Parathyroid adenoma (tissue), 2 donors: ENCODE measurements at regions not wholly inside any gene's neighbourhood (a gene's known extent, or its start where the extent isn't known, plus 50 kb on each side); places are given as distances from the start of the nearest gene placed in this dataset.
A peak's percentile ranks its signal among the peaks of the same experiment; 100 is the strongest.

ENCODE experiments used
- H2AFZ ChIP-seq: fragments of 300-600 bp; sonication (generic); one replicate; pipeline ENCODE4 v1.7.0; 2017; ENCODE audit warnings: antibody characterized with exemption, mild to moderate bottlenecking
- H3K27ac ChIP-seq: fragments of 300-600 bp; sonication (generic); one replicate; pipeline ENCODE4 v1.7.0; 2017
- H3K27me3 ChIP-seq: fragments of 300-600 bp; sonication (generic); one replicate; pipeline ENCODE4 v1.7.0; 2017; ENCODE audit warnings: low read length; ENCODE audit not compliant: control insufficient read depth, insufficient read depth
- H3K36me3 ChIP-seq: fragments of 300-600 bp; sonication (generic); one replicate; pipeline ENCODE4 v1.7.0; 2017; ENCODE audit warnings: low read length; ENCODE audit not compliant: control insufficient read depth, insufficient read depth
- H3K4me1 ChIP-seq: fragments of 300-600 bp; sonication (generic); one replicate; pipeline ENCODE4 v1.7.0; 2017; ENCODE audit warnings: control low read depth
- H3K4me2 ChIP-seq: fragments of 300-600 bp; sonication (generic); one replicate; pipeline ENCODE4 v1.7.0; 2017; ENCODE audit warnings: low read length
- H3K4me3 ChIP-seq: fragments of 300-600 bp; sonication (generic); one replicate; pipeline ENCODE4 v1.7.0; 2017; ENCODE audit warnings: low read depth, low read length
- H3K79me2 ChIP-seq: fragments of 300-600 bp; sonication (generic); one replicate; pipeline ENCODE4 v1.7.0; 2017; ENCODE audit warnings: control low read depth
- H3K9ac ChIP-seq: fragments of 300-600 bp; sonication (generic); one replicate; pipeline ENCODE4 v1.7.0; 2017; ENCODE audit warnings: mild to moderate bottlenecking
- H3K9me3 ChIP-seq: fragments of 300-600 bp; sonication (generic); one replicate; pipeline ENCODE4 v1.7.0; 2017; ENCODE audit warnings: low read length; ENCODE audit not compliant: control insufficient read depth
- CTCF ChIP-seq: fragments of 300-600 bp; sonication (generic); IDR thresholded peaks from one replicate; pipeline ENCODE4 v1.7.0; 2017; ENCODE audit warnings: antibody characterized with exemption, mild to moderate bottlenecking
- donor health status: primary hyperparathyroidism.

DNA sequence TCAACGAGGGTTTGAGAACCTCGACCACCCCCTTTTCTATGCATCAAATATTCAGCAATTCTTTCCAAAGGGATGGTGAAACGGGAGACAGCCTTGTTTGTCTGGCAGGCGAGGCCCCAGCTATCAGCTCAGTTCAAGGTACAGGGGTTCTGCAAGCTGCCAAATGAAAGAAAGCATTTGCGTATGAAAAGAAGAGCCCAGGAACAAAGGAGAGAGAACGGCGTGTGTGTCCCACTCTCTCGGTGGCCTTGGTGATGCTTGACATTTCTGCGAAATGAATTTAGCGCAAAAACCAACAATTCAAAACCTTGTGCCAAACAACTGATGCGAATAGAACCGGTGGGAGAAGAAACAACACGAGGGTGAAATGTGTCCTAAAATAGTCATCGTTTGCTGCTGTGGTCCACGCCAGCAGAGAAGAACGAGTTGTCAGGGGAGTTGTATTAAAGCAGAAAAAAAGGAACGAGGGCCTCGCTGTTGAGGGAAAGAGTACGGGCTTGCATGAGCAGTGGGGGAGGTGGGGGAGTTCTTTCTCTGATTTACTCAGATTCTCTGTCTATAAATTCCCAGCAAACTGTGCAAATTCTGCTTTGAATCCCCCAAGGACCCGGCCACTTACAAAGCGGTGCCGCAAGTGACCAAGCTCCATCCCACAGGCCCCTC, 97.7 kb downstream of the TMEM130 start:
- no peak overlapping the region for H3K4me3 ChIP-seq
- H2AFZ ChIP-seq = peak overlapping the region; percentile 53
- no peaks in the 10 kb centered on the region for H3K79me2 ChIP-seq
- no peak overlapping the region for H3K4me2 ChIP-seq
- no peaks in the 10 kb centered on the region for H3K9me3 ChIP-seq
- no peaks in the 10 kb centered on the region for H3K4me1 ChIP-seq
- no peaks in the 10 kb centered on the region for H3K36me3 ChIP-seq
- TF ChIP-seq CTCF = no peak
- no peak overlapping the region for H3K9ac ChIP-seq
- no peak overlapping the region for H3K27ac ChIP-seq
- H3K27me3 ChIP-seq = no peaks in the 10 kb centered on the region

- no peak overlapping the region for H3K4me3 ChIP-seq
- no peak overlapping the region for H3K4me2 ChIP-seq
- H2AFZ ChIP-seq = no peak overlapping the region
- H3K36me3 ChIP-seq = no peaks in the 10 kb centered on the region
- H3K79me2 ChIP-seq = no peaks in the 10 kb centered on the region
- H3K9ac ChIP-seq = no peak overlapping the region
- H3K9me3 ChIP-seq = no peaks in the 10 kb centered on the region
- TF ChIP-seq CTCF = no peak
- no peaks in the 10 kb centered on the region for H3K4me1 ChIP-seq
- H3K27ac ChIP-seq = no peak overlapping the region
- H3K27me3 ChIP-seq = no peaks in the 10 kb centered on the region
These were observed 94.9 kb downstream of the TMEM130 start for GRCh38 chr7:98774884-98775283.

DNA sequence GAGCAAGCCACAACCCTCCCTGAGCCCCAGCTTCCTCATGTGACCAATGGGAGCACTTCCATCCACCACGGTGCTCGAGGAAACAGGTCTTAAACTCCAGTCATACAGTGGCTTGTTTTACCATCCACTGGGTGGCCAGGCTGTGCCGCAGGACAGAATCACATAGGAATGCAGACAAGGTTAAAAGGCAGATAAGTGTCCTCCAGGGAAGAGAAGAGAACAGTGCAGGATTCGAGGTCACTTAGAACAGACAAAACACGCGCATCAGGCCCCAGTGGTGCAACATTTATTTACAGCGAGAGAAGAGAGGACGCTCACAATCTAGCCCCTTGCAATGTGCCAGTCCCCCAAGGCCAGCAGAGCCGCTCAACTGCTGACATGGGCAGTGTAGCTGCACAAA, 92.8 kb downstream of the TMEM130 start:
- no peak overlapping the region for H3K4me3 ChIP-seq
- no peaks in the 10 kb centered on the region for H3K79me2 ChIP-seq
- H3K9me3 ChIP-seq = no peaks in the 10 kb centered on the region
- no peak for TF ChIP-seq CTCF
- H3K36me3 ChIP-seq = no peaks in the 10 kb centered on the region
- H3K4me2 ChIP-seq = no peak overlapping the region
- H2AFZ ChIP-seq = no peak overlapping the region
- H3K27me3 ChIP-seq = no peaks in the 10 kb centered on the region
- no peak overlapping the region for H3K27ac ChIP-seq
- H3K4me1 ChIP-seq = no peaks in the 10 kb centered on the region
- no peak overlapping the region for H3K9ac ChIP-seq

GRCh38 chr7:98778421-98778820, 91.4 kb downstream of the TMEM130 start:
- no peaks in the 10 kb centered on the region for H3K79me2 ChIP-seq
- H2AFZ ChIP-seq = no peak overlapping the region
- H3K27ac ChIP-seq = no peak overlapping the region
- no peak for TF ChIP-seq CTCF
- H3K4me2 ChIP-seq = no peak overlapping the region
- H3K4me3 ChIP-seq = no peak overlapping the region
- H3K9me3 ChIP-seq = no peaks in the 10 kb centered on the region
- no peaks in the 10 kb centered on the region for H3K36me3 ChIP-seq
- H3K27me3 ChIP-seq = no peaks in the 10 kb centered on the region
- no peaks in the 10 kb centered on the region for H3K4me1 ChIP-seq
- no peak overlapping the region for H3K9ac ChIP-seq
